Cardiac muscle cell (in vitro differentiated cells and primary cell): ENCODE measurements at regions not wholly inside any gene's neighbourhood (a gene's known extent, or its start where the extent isn't known, plus 50 kb on each side); places are given as distances from the start of the nearest gene placed in this dataset.

Experiments used
- DNase-seq, 2 donors: peaks; one replicate each; pipeline versions ENCODE4 v3.0.0 to v3.0.0-alpha.2; 2010 to 2017; ENCODE audit warnings: low read depth in 1 of 2, low spot score in 1 of 2
- H3K27ac ChIP-seq: fragments of 200-600 bp; sonication (generic); 2 replicates; pipeline ENCODE4 v1.5.1; 2016
- H3K27me3 ChIP-seq: fragments of 200-600 bp; sonication (generic); 2 replicates; pipeline ENCODE4 v1.6.0; 2016; ENCODE audit warnings: control low read depth
- H3K36me3 ChIP-seq: fragments of 200-600 bp; sonication (generic); 2 replicates; pipeline ENCODE4 v1.5.1; 2016; ENCODE audit warnings: control low read depth
- H3K4me1 ChIP-seq: fragments of 200-600 bp; sonication (generic); 2 replicates; pipeline ENCODE4 v1.8.1; 2017; ENCODE audit warnings: low read depth, mild to moderate bottlenecking, mixed run types
- H3K4me3 ChIP-seq: fragments of 200-600 bp; sonication (generic); 2 replicates; pipeline ENCODE4 v1.5.1; 2016; ENCODE audit warnings: mild to moderate bottlenecking
- H3K9me3 ChIP-seq: fragments of 200-600 bp; sonication (generic); 2 replicates; pipeline ENCODE4 v1.5.1; 2017; ENCODE audit warnings: low read depth, mild to moderate bottlenecking, control low read depth
- TF ChIP-seq, protein P1 (sequence below): IDR thresholded peaks from 2 replicates; pipeline ENCODE4 v1.5.1; 2012; ENCODE audit warnings: low read depth, mild to moderate bottlenecking, low read length

DNA sequence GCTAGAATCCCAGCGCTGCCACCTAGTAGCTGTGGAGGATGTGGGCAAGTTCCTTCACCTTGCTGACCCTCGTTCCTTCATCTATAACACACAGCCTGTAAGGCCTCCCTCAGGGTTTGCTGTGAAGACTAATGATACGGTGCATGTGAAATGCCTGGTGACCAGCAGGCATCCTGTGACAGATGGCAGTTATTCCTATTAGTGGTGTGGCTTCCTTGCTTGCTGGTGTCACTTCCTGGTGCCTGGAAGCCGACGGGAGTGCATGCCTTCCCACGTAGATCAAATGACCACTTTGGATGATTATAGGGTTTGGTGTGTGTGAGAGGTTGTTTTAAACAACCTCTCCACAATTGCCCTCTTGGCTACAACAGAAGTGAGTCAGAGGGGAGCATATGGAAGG, 894.9 kb downstream of the VRK1 start:
- Histone ChIP-seq H3K27ac (no peak overlapping the region), H3K9me3 (no peaks in the 10 kb centered on the region), H3K27me3 (no peaks in the 10 kb centered on the region), H3K4me3 (no peak overlapping the region), H3K36me3 (no peaks in the 10 kb centered on the region), H3K4me1 (no peaks in the 10 kb centered on the region)
- no peak for DNase-seq
- TF ChIP-seq, protein P1, sequence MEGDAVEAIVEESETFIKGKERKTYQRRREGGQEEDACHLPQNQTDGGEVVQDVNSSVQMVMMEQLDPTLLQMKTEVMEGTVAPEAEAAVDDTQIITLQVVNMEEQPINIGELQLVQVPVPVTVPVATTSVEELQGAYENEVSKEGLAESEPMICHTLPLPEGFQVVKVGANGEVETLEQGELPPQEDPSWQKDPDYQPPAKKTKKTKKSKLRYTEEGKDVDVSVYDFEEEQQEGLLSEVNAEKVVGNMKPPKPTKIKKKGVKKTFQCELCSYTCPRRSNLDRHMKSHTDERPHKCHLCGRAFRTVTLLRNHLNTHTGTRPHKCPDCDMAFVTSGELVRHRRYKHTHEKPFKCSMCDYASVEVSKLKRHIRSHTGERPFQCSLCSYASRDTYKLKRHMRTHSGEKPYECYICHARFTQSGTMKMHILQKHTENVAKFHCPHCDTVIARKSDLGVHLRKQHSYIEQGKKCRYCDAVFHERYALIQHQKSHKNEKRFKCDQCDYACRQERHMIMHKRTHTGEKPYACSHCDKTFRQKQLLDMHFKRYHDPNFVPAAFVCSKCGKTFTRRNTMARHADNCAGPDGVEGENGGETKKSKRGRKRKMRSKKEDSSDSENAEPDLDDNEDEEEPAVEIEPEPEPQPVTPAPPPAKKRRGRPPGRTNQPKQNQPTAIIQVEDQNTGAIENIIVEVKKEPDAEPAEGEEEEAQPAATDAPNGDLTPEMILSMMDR: no peak

DNA sequence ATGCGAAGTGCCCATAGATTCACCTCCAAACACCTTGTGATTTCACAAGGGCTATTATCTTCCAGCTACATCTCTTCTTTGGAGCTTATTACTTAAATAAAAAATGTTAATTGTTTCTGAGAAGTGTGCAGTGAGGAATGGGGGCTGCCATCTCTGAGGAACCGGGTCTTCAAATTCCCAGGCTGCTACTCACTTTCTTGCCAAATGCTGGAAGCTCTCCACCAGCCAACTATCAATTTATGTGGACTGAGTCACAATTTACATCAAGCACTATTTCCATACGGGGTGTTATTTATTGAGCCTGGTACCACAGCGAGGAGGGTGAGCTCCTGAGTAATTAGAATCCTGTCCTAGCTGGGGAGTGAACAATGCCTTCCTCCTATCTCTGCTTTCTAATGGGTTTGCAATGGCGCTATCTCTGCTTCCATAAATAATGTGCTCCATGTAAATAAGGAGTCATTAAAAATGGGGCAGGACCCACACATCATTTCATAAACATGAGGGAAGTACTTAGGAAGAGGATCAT, 898.3 kb downstream of the VRK1 start:
- TF ChIP-seq, protein P1: no peak
- no peak overlapping the region for H3K27ac ChIP-seq
- H3K36me3 ChIP-seq: no peaks in the 10 kb centered on the region
- no peaks in the 10 kb centered on the region for H3K4me1 ChIP-seq
- DNase-seq: no peak
- H3K9me3 ChIP-seq: no peaks in the 10 kb centered on the region
- no peak overlapping the region for H3K4me3 ChIP-seq
- H3K27me3 ChIP-seq: no peaks in the 10 kb centered on the region

DNA sequence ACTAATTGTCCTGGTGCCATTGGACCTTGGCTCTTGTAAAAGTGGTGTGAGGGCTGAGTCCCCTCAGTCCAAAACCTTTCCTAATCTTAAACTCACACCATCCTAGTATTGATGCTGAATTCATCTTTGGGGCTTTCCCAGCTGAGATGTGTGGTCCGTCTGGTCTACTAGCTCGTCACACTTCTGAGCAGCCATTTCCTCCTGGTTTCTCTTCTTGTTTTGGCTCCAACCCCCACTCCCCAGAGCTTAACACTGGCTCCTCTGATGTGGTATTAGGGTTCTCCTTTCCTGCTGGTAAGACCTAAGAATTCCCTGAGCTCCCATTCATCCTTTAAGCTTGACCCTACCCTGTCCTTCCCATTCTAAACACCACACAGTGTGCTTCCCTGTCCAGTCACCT, 900.6 kb downstream of the VRK1 start:
- TF ChIP-seq, protein P1: no peak
- Histone ChIP-seq H3K4me1 (no peaks in the 10 kb centered on the region), H3K36me3 (no peaks in the 10 kb centered on the region), H3K9me3 (no peaks in the 10 kb centered on the region), H3K27me3 (no peaks in the 10 kb centered on the region), H3K27ac (no peak overlapping the region), H3K4me3 (no peak overlapping the region)
- no peak for DNase-seq

DNA sequence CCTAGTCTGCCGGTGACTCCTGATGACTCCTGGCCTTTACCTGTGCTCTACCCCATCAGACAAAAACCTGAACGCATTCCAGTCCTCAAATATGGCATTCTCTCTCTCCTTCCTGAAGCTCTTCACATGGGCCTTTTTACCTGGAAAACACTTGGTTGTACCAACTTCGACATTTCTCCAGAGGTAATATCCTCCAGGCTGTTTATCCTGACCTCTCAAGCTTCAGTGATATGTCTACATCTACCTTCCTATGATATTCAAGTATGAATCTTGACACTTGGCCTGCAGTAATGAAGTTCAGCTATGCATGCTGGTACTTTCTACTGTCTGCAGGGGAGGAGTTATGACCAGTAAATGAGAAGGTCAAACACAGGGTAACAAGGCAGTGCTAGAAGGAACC, 901.8 kb downstream of the VRK1 start:
- no peak for DNase-seq
- TF ChIP-seq, protein P1: no peak
- no peaks in the 10 kb centered on the region for H3K36me3 ChIP-seq
- H3K27ac ChIP-seq: no peak overlapping the region
- H3K4me1 ChIP-seq: no peaks in the 10 kb centered on the region
- no peaks in the 10 kb centered on the region for H3K9me3 ChIP-seq
- H3K4me3 ChIP-seq: no peak overlapping the region
- H3K27me3 ChIP-seq: no peaks in the 10 kb centered on the region

DNA sequence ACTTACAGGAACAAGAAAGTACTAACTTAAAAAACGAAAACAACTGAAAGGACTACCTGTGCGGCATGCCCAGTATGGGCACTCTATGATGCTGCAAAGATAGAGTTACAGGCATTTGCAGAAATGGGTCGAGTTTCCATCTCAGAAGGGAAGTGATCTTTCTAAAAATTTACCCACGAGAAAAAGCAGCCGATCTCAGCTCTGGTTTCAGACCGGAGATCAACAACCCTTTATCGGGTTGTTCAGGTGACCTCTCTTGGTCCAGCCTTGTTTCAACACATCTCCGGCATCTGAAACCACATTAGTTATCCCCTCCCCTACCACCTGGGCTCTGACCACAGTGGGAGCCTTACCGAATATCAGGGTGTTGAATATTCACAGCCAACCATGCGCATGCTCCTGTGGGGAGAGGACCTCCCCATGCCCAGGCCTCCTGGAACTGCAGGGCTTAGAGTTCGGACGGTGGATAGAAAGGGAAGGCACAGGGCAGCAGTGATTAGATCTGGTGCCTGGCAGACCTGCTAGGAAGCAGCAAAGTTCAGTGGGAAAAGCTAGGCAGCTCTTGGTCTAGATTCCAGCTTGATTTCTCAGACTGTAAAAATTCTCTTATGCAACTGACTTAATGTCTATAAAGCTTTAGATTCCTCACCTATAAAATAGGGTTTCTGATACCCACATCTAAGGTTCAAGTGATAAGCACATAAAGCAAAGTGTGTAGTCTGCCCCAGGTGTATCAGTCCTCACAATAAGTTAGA, 906.0 kb downstream of the VRK1 start:
- no peak for DNase-seq
- Histone ChIP-seq H3K27me3 (no peaks in the 10 kb centered on the region), H3K4me3 (no peak overlapping the region), H3K27ac (no peak overlapping the region), H3K9me3 (no peaks in the 10 kb centered on the region), H3K4me1 (no peaks in the 10 kb centered on the region), H3K36me3 (no peaks in the 10 kb centered on the region)
- TF ChIP-seq, protein P1: no peak
